ENCODE measurements at regions not wholly inside any gene's neighbourhood (a gene's known extent, or its start where the extent isn't known, plus 50 kb on each side); places are given as distances from the start of the nearest gene placed in this dataset.
"Not testable (repeated sequence)": the region's sequence is repeated elsewhere in the genome, so short reads cannot be mapped to it uniquely, and the experiment has no call there.

- H3K27me3 ChIP-seq (ENCODE audit: control insufficient read depth, insufficient read depth, low read length); H3K23ac ChIP-seq (ENCODE audit: low read depth, low read length); H3K36me3 ChIP-seq (ENCODE audit: control insufficient read depth, insufficient read depth, low read length); POLR2A ChIA-PET (ENCODE audit: unreplicated experiment); H3K9me1 ChIP-seq (ENCODE audit: insufficient read depth, low read length); H3K4me1 ChIP-seq (ENCODE audit: control insufficient read depth, insufficient read depth, low read length); H2BK15ac ChIP-seq (ENCODE audit: low read depth, low read length); intact Hi-C loops (cut with micrococcal nuclease); H3K4me2 ChIP-seq (ENCODE audit: low read depth, low read length); H3K9ac ChIP-seq (ENCODE audit: low read depth, low read length); H3K9me3 ChIP-seq (ENCODE audit: control insufficient read depth, insufficient read depth, low read length); H4K8ac ChIP-seq (ENCODE audit: low read depth in 2 of 2, low read length in 2 of 2); H2AK5ac ChIP-seq (ENCODE audit: low read depth, low read length); H2BK120ac ChIP-seq (ENCODE audit: low read depth, low read length); H2AFZ ChIP-seq (replicated peaks; ENCODE audit: low read length, poor library complexity); CTCF ChIA-PET; H3K18ac ChIP-seq (ENCODE audit: low read depth, low read length); H3K79me1 ChIP-seq (ENCODE audit: low read depth in 1 of 2, low read length in 2 of 2); H4K20me1 ChIP-seq (ENCODE audit: insufficient read depth, low read length); H3K4ac ChIP-seq (ENCODE audit: low read depth, low read length); H2AK9ac ChIP-seq (replicated peaks; ENCODE audit: low read depth, low read length, poor library complexity); H4K91ac ChIP-seq (ENCODE audit: insufficient read depth, low read depth, low read length); ATAC-seq (ENCODE audit: low read depth); BruUV-seq (replicated peaks); dilution Hi-C loops (cut with HindIII; ENCODE audit: low sequenced_read_pairs, unreplicated experiment); H2BK20ac ChIP-seq (ENCODE audit: low read depth, low read length); H3K27ac ChIP-seq (ENCODE audit: insufficient read depth, low read length); DNase-seq; H3K4me3 ChIP-seq (ENCODE audit: insufficient read depth, low read depth, low read length); H3K14ac ChIP-seq (replicated peaks; ENCODE audit: low read depth, low read length); H4K5ac ChIP-seq (ENCODE audit: low read depth, low read length); H3K56ac ChIP-seq (ENCODE audit: extremely low read depth, insufficient read depth, low read length); in situ Hi-C loops (cut with MboI; ENCODE audit: low sequenced_read_pairs): not testable (repeated sequence)
- H2BK5ac ChIP-seq (ENCODE audit: low read depth, low read length, poor library complexity, severe bottlenecking): peak overlapping the region; percentile 8
- WGBS, 2 experiments (ENCODE audit: extremely low coverage in 2 of 2, insufficient read length in 1 of 2): 87 to 98% methylated on average over 3 to 4 of the region's 5 CpGs
Measured at GRCh38 chr3:198173080-198173479, 213.1 kb downstream of the LMLN start.

GRCh38 chr3:198173929-198174574 lies 214.0 kb downstream of the LMLN start:
- H2AFZ ChIP-seq (replicated peaks; ENCODE audit: low read length, poor library complexity); H4K8ac ChIP-seq (ENCODE audit: low read depth in 2 of 2, low read length in 2 of 2); H2BK15ac ChIP-seq (ENCODE audit: low read depth, low read length); H2BK20ac ChIP-seq (ENCODE audit: low read depth, low read length); H2AK9ac ChIP-seq (replicated peaks; ENCODE audit: low read depth, low read length, poor library complexity); H3K4me2 ChIP-seq (ENCODE audit: low read depth, low read length); H3K9me3 ChIP-seq (ENCODE audit: control insufficient read depth, insufficient read depth, low read length); H3K9me1 ChIP-seq (ENCODE audit: insufficient read depth, low read length); in situ Hi-C loops (cut with MboI; ENCODE audit: low sequenced_read_pairs); dilution Hi-C loops (cut with HindIII; ENCODE audit: low sequenced_read_pairs, unreplicated experiment); H4K20me1 ChIP-seq (ENCODE audit: insufficient read depth, low read length); H3K79me1 ChIP-seq (ENCODE audit: low read depth in 1 of 2, low read length in 2 of 2); H3K9ac ChIP-seq (ENCODE audit: low read depth, low read length); ATAC-seq (ENCODE audit: low read depth); BruUV-seq (replicated peaks); H3K14ac ChIP-seq (replicated peaks; ENCODE audit: low read depth, low read length); H3K4me3 ChIP-seq (ENCODE audit: insufficient read depth, low read depth, low read length); H4K5ac ChIP-seq (ENCODE audit: low read depth, low read length); H3K27me3 ChIP-seq (ENCODE audit: control insufficient read depth, insufficient read depth, low read length); H3K23ac ChIP-seq (ENCODE audit: low read depth, low read length); H4K91ac ChIP-seq (ENCODE audit: insufficient read depth, low read depth, low read length); H2AK5ac ChIP-seq (ENCODE audit: low read depth, low read length); H3K27ac ChIP-seq (ENCODE audit: insufficient read depth, low read length); H3K36me3 ChIP-seq (ENCODE audit: control insufficient read depth, insufficient read depth, low read length); H2BK120ac ChIP-seq (ENCODE audit: low read depth, low read length); POLR2A ChIA-PET (ENCODE audit: unreplicated experiment); H3K18ac ChIP-seq (ENCODE audit: low read depth, low read length); CTCF ChIA-PET; H3K56ac ChIP-seq (ENCODE audit: extremely low read depth, insufficient read depth, low read length); intact Hi-C loops (cut with micrococcal nuclease); H3K4ac ChIP-seq (ENCODE audit: low read depth, low read length); H3K4me1 ChIP-seq (ENCODE audit: control insufficient read depth, insufficient read depth, low read length); DNase-seq: not testable (repeated sequence)
- 100% methylated on average over 1 of the region's 1 CpG; no CpG with 5 or more reads in 1 of the 2 experiments for WGBS, 2 experiments (ENCODE audit: extremely low coverage in 2 of 2, insufficient read length in 1 of 2)
- peak overlapping the region; percentile 74 for H2BK5ac ChIP-seq (ENCODE audit: low read depth, low read length, poor library complexity, severe bottlenecking)
